Astrocyte (in vitro differentiated cells and primary cell): ENCODE measurements at regions not wholly inside any gene's neighbourhood (a gene's known extent, or its start where the extent isn't known, plus 50 kb on each side); places are given as distances from the start of the nearest gene placed in this dataset.

Source experiments
- DNase-seq: peaks from one replicate; pipeline ENCODE4 v3.0.0-alpha.2; 2010; ENCODE audit warnings: low read depth
- FAIRE-seq: peaks from 2 replicates; lab custom pipeline; 2011; peaks lifted over from hg19 to GRCh38; lab: Jason Lieb, UNC
- H2AFZ ChIP-seq: 2 replicates; pipeline ENCODE4 v1.6.0; 2012; ENCODE audit warnings: low read depth, low read length, inconsistent platforms
- H3K27ac ChIP-seq: 2 replicates; pipeline ENCODE4 v1.5.1; 2011; ENCODE audit warnings: low read depth, low read length, inconsistent platforms
- H3K27me3 ChIP-seq: 2 replicates; pipeline ENCODE4 v1.6.0; 2011; ENCODE audit warnings: low read length, inconsistent platforms; ENCODE audit not compliant: insufficient read depth
- H3K36me3 ChIP-seq: 2 replicates; pipeline ENCODE4 v1.5.1; 2011; ENCODE audit warnings: low read length, inconsistent platforms; ENCODE audit not compliant: insufficient read depth
- H3K4me1 ChIP-seq: 2 replicates; pipeline ENCODE4 v1.5.1; 2011; ENCODE audit warnings: low read length, inconsistent platforms; ENCODE audit not compliant: insufficient read depth
- H3K4me2 ChIP-seq: 2 replicates; pipeline ENCODE4 v1.6.0; 2012; ENCODE audit warnings: low read length, inconsistent platforms
- H3K4me3 ChIP-seq: 2 replicates; pipeline ENCODE4 v1.5.1; 2011; ENCODE audit warnings: low read depth, mild to moderate bottlenecking, low read length, inconsistent platforms; ENCODE audit not compliant: insufficient read depth
- H3K79me2 ChIP-seq: 2 replicates; pipeline ENCODE4 v1.6.0; 2012; ENCODE audit warnings: mild to moderate bottlenecking, low read length, inconsistent platforms; ENCODE audit not compliant: insufficient read depth
- H3K9ac ChIP-seq: 2 replicates; pipeline ENCODE4 v1.6.0; 2012; ENCODE audit warnings: mild to moderate bottlenecking, low read length, inconsistent platforms
- H3K9me3 ChIP-seq: 2 replicates; pipeline ENCODE4 v1.5.1; 2012; ENCODE audit warnings: low read depth, mild to moderate bottlenecking, low read length, inconsistent platforms; ENCODE audit not compliant: insufficient read depth
- H4K20me1 ChIP-seq: 2 replicates; pipeline ENCODE4 v1.6.0; 2012; ENCODE audit warnings: low read length, inconsistent platforms; ENCODE audit not compliant: insufficient read depth
- H3K27ac Mint-ChIP-seq: one replicate; pipeline ENCODE4 v1.8.0; 2021; ENCODE audit warnings: mild to moderate bottlenecking, mixed read lengths; ENCODE audit not compliant: unreplicated experiment
- H3K27me3 Mint-ChIP-seq: one replicate; pipeline ENCODE4 v1.8.0; 2021; ENCODE audit warnings: low read depth, mixed read lengths; ENCODE audit not compliant: unreplicated experiment
- H3K36me3 Mint-ChIP-seq: one replicate; pipeline ENCODE4 v1.8.0; 2021; ENCODE audit warnings: low read depth, mixed read lengths; ENCODE audit not compliant: unreplicated experiment
- H3K4me1 Mint-ChIP-seq: one replicate; pipeline ENCODE4 v1.8.0; 2021; ENCODE audit warnings: low read depth, mixed read lengths; ENCODE audit not compliant: unreplicated experiment
- H3K4me3 Mint-ChIP-seq: one replicate; pipeline ENCODE4 v1.8.0; 2021; ENCODE audit warnings: mild to moderate bottlenecking, moderate library complexity, mixed read lengths; ENCODE audit not compliant: unreplicated experiment
- H3K9me3 Mint-ChIP-seq: one replicate; pipeline ENCODE4 v1.8.0; 2021; ENCODE audit warnings: mild to moderate bottlenecking, mixed read lengths; ENCODE audit not compliant: unreplicated experiment
- CTCF ChIP-seq: IDR thresholded peaks from 2 replicates; pipeline ENCODE4 v1.5.1; 2011; ENCODE audit warnings: low read depth, mild to moderate bottlenecking, inconsistent platforms, low read length, moderate library complexity; ENCODE audit not compliant: insufficient read depth
- EZH2 ChIP-seq: IDR thresholded peaks from 2 replicates; pipeline ENCODE4 v1.6.1; 2012; ENCODE audit warnings: mild to moderate bottlenecking, low read length, inconsistent platforms; ENCODE audit not compliant: insufficient read depth

DNA sequence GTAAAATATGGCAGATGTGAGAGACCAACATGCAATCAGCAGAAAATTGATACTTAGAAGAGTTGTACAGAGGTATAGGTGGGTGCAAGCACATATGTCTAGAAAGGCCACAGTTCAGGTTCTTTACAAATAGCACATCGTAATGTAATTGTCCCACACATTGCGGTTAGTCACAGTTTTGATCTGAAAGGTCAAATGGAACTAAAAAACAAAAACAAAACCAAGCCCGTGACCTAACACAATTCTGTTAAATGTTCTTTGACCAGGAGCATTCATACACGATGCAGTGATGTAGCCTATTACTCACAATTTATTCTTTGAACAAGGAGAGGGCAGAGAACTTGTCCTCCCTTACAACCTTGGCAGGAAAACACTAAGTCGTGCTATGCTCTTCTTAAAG lies 108.9 kb upstream of the MAP4K3 start:
- Histone ChIP-seq H3K4me2 (no peak overlapping the region), H3K36me3 (no peaks in the 10 kb centered on the region), H3K4me3 (no peak overlapping the region), H3K4me1 (peaks cover 17% of the 10 kb centered on the region), H2AFZ (no peak overlapping the region), H3K27me3 (no peaks in the 10 kb centered on the region), H3K9me3 (peaks cover 3% of the 10 kb centered on the region), H3K27ac (no peak overlapping the region), H4K20me1 (no peaks in the 10 kb centered on the region), H3K79me2 (no peaks in the 10 kb centered on the region), H3K9ac (no peak overlapping the region)
- Mint-ChIP-seq H3K9me3 (peaks cover 3% of the 10 kb centered on the region), H3K4me1 (peaks cover 11% of the 10 kb centered on the region), H3K4me3 (no peak overlapping the region), H3K27me3 (no peaks in the 10 kb centered on the region), H3K27ac (no peak overlapping the region), H3K36me3 (peaks cover 4% of the 10 kb centered on the region)
- TF ChIP-seq EZH2, result no peak
- TF ChIP-seq CTCF, result no peak
- DNase-seq (no peak), FAIRE-seq (no peak)

DNA sequence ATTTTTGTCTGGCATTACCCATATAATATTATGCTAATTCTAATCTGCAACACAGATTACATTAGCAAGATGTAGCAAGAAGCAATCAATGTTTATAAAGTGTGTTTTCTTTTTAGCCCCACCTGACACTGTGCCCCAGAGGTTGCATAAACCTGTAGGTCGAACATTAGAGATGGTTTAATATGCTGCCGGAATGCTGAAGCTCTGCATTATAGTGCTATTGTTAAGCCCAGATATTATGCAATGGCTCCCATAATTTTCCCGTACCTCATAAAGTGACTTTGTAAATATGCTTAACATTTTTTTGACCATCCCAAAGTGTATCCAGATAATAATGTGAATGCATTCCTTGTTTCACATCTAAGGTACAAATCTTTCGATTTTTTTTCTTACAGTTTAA lies 109.3 kb upstream of the MAP4K3 start:
- peaks cover 4% of the 10 kb centered on the region for H3K36me3 Mint-ChIP-seq
- Histone ChIP-seq H3K36me3 (no peaks in the 10 kb centered on the region), H2AFZ (no peak overlapping the region), H3K9me3 (peaks cover 3% of the 10 kb centered on the region), H3K27me3 (no peaks in the 10 kb centered on the region), H3K9ac (no peak overlapping the region), H3K4me2 (no peak overlapping the region), H3K4me3 (no peak overlapping the region), H3K27ac (no peak overlapping the region), H4K20me1 (no peaks in the 10 kb centered on the region), H3K4me1 (peaks cover 18% of the 10 kb centered on the region), H3K79me2 (no peaks in the 10 kb centered on the region)
- H3K27me3 Mint-ChIP-seq, result no peaks in the 10 kb centered on the region
- H3K27ac Mint-ChIP-seq, result no peak overlapping the region
- H3K4me1 Mint-ChIP-seq, result peaks cover 15% of the 10 kb centered on the region
- no peak for DNase-seq
- no peak for FAIRE-seq
- TF ChIP-seq EZH2 (no peak), CTCF (no peak)
- H3K4me3 Mint-ChIP-seq, result no peak overlapping the region
- H3K9me3 Mint-ChIP-seq, result peaks cover 3% of the 10 kb centered on the region

GRCh38 chr2:39546937-39547336 lies 109.9 kb upstream of the MAP4K3 start:
- peaks cover 18% of the 10 kb centered on the region for H3K4me1 ChIP-seq
- DNase-seq (peak; percentile 53), FAIRE-seq (no peak)
- H3K79me2 ChIP-seq, result no peaks in the 10 kb centered on the region
- no peak overlapping the region for H3K27ac Mint-ChIP-seq
- H3K36me3 ChIP-seq, result no peaks in the 10 kb centered on the region
- no peaks in the 10 kb centered on the region for H4K20me1 ChIP-seq
- peaks cover 4% of the 10 kb centered on the region for H3K36me3 Mint-ChIP-seq
- H3K9ac ChIP-seq, result peak overlapping the region; percentile 20
- H3K4me3 ChIP-seq, result no peak overlapping the region
- H3K27ac ChIP-seq, result peak overlapping the region; percentile 45
- H3K27me3 ChIP-seq, result no peaks in the 10 kb centered on the region
- peaks cover 3% of the 10 kb centered on the region for H3K9me3 Mint-ChIP-seq
- peaks cover 3% of the 10 kb centered on the region for H3K9me3 ChIP-seq
- peak overlapping the region; percentile 32 for H3K4me2 ChIP-seq
- no peak overlapping the region for H3K4me3 Mint-ChIP-seq
- no peaks in the 10 kb centered on the region for H3K27me3 Mint-ChIP-seq
- no peak overlapping the region for H2AFZ ChIP-seq
- TF ChIP-seq CTCF, result no peak
- no peak for TF ChIP-seq EZH2
- H3K4me1 Mint-ChIP-seq, result peaks cover 15% of the 10 kb centered on the region
